HG03196 (cell line): ENCODE measurements at regions not wholly inside any gene's neighbourhood (a gene's known extent, or its start where the extent isn't known, plus 50 kb on each side); places are given as distances from the start of the nearest gene placed in this dataset.
"Not testable (repeated sequence)": the region's sequence is repeated elsewhere in the genome, so short reads cannot be mapped to it uniquely, and the experiment has no call there.

Experiments
- ATAC-seq: cut with Tn5 transposase; IDR thresholded peaks from one replicate; pipeline ENCODE4 v1.9.1; 2021; ENCODE audit not compliant: unreplicated experiment

- ATAC-seq = no peak
These were observed 125.4 kb upstream of the CDK13 start for GRCh38 chr7:39824456-39825200.

- no peak for ATAC-seq
These were observed 124.6 kb upstream of the CDK13 start for GRCh38 chr7:39825401-39825980.

GRCh38 chr7:39826166-39826565 is 123.9 kb upstream of the CDK13 start:
- ATAC-seq = no peak

DNA sequence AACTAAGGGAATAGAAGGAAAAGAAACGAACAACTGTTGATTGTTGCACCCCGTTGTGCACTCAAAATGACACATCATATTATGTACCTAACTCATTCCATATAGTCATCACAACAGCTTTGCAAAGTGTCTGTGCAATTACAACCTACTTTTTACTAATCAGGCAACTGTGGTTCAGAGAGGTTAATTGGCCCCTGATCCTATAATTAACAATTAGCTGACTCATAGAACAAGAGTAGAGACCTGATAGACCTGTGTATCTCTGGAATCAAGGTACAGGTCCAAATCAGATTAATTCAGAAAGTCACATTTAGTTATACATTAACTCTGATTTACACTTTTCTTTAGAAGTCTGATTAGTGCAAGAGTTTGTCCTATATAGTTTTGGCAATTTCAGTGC is 122.5 kb upstream of the CDK13 start:
- no peak for ATAC-seq

GRCh38 chr7:39829028-39829427 is 121.0 kb upstream of the CDK13 start:
- ATAC-seq = no peak

- no peak for ATAC-seq
These were observed 117.5 kb upstream of the CDK13 start for GRCh38 chr7:39832519-39833085.

- not testable (repeated sequence) for ATAC-seq
These were observed 116.8 kb upstream of the CDK13 start for GRCh38 chr7:39833180-39833799.

- ATAC-seq = not testable (repeated sequence)
These were observed 116.0 kb upstream of the CDK13 start for GRCh38 chr7:39833865-39834634.

DNA sequence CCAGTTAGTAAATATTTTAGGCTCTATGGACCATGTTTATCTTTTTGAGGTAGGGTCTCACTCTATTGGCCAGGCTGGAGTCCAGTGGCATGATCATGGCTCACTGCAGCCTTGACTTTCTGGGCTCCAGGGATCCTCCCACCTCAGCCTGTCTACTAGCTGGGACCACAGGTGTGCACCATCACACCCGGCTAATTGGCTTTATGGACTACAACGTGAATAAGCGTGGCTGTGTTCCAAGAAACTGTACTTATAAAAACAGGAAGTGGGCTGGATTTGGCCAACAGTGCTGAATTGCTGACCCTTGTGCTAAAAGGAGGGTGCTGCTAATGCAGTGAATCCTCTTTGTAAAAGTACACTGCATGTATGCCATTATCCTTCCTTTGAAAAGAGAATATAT is 111.7 kb upstream of the CDK13 start:
- no peak for ATAC-seq

- no peak for ATAC-seq
These were observed 105.0 kb upstream of the CDK13 start for GRCh38 chr7:39845006-39845405.

- ATAC-seq = no peak
These were observed 102.8 kb upstream of the CDK13 start for GRCh38 chr7:39847227-39847626.

GRCh38 chr7:39851466-39852045 is 98.5 kb upstream of the CDK13 start:
- no peak for ATAC-seq

GRCh38 chr7:39854616-39855324 is 95.3 kb upstream of the CDK13 start:
- peak; percentile 84 for ATAC-seq

DNA sequence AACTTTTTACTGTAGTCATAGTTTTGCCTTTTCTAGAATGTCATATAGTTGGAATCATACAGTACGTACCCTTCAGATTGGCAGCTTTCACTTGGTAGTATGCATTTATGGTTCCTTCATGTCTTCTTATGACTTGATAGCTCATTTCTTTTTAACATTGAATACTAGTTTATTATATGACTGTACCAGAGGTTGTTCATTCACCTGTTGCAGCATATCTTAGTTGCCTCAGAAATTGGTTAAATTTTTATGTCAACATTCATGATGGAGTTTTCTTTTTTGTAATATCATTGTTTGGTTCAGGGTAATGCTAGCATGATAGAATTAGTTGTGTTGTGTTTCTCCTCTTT is 94.8 kb upstream of the CDK13 start:
- no peak for ATAC-seq

GRCh38 chr7:39863675-39864322 is 86.3 kb upstream of the CDK13 start:
- not testable (repeated sequence) for ATAC-seq

- not testable (repeated sequence) for ATAC-seq
These were observed 80.1 kb upstream of the CDK13 start for GRCh38 chr7:39869888-39870522.

- not testable (repeated sequence) for ATAC-seq
These were observed 78.4 kb upstream of the CDK13 start for GRCh38 chr7:39871610-39872009.

GRCh38 chr7:39880556-39880955 is 69.5 kb upstream of the CDK13 start:
- no peak for ATAC-seq

DNA sequence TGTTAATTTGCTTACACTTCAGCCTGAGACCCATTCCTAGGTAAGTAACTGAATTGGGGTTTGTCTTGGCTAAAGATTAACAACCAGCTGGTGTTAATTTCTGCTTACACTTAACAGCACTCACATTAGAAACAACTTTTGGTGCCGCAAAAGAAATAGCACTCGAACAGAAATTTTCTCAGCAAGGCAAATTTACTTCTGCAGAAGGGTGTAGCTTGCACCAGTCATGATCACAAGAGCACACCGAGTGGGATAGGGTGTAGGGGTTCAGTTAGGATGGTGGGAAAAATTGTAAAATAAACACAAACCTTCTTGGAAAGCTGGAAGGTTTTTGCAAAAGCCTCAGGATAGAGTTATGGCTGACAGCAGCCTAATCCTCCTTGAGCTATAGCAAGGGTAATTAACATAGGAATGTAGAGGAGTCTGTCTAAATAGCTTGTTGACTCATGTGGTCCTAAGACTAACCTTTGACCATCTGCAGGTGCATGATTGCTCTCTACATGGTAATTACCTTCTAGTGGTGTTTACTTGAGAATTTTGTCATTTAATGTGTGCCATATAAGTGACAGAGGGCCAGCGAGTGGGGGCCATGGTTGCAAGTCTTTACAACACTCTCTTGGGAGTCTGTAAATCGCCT is 67.8 kb upstream of the CDK13 start:
- no peak for ATAC-seq
